Jurkat, Clone E6-1 (cell line): ENCODE measurements at regions not wholly inside any gene's neighbourhood (a gene's known extent, or its start where the extent isn't known, plus 50 kb on each side); places are given as distances from the start of the nearest gene placed in this dataset.
"Not testable (repeated sequence)": the region's sequence is repeated elsewhere in the genome, so short reads cannot be mapped to it uniquely, and the experiment has no call there.

Source experiments
- DNase-seq: peaks from one replicate; pipeline ENCODE4 v3.0.0-alpha.2; 2011; ENCODE audit warnings: low read depth, low spot score
- H3K4me3 ChIP-seq: 2 replicates; pipeline ENCODE4 v1.5.1; 2011; ENCODE audit warnings: mild to moderate bottlenecking, low read length, control low read depth, moderate library complexity

DNA sequence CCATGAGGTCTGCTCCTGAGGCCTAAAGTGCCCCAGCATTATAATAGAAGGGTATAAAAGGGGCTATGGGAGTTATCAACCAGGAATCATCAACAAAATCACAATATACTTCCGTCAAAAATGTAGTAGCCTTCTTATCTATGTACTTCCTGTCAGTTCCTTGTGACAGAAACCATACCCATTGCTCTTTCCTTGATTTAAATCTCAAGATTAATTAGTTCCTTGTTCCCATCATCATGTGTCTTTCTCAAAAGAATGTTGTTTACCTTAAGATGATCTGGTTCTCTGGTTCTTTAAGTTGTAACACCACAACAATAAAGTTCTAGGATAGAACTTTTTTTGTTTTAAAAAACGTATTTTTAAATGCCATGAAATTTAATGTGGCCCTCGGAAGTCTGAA is 833.3 kb downstream of the LTN1 start:
- DNase-seq = no peak
- no peak overlapping the region for H3K4me3 ChIP-seq

DNA sequence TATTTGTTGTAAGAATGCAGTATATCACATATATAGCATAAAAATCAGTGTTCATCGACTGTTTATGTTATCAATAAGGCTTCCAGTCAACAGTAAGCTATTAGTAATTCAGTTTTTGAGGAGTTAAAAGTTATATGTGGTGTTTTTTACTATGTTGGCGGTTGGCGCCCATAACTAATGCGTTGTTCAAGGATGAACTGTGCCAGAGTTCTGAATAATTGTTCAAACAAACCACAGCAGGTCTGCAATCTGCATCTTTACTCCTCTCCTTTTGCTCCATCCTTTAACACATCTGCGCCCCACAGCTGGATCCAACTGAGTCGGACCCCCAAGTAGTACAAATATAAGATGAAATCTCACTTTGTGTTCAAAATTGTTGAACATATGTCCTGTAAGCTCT is 836.1 kb downstream of the LTN1 start:
- H3K4me3 ChIP-seq = no peak overlapping the region
- no peak for DNase-seq

DNA sequence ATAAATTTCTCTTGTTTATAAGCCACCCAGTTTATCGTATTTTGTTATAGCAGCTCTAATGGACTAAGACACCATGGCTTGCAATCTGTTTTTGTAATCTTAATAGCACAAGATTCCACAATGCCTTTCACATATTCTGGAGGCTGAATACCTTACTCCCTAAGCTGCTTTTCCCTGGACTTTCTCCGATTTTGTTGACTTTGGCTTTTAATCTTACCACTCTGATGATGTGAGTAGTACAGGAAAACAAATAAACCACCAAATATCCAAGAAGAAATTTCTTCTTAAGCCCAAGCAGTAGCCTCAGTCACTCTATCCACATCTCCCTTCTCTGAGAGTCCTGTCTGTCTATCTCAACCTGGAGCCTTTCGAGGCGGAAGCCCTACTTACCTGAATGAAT is 838.6 kb downstream of the LTN1 start:
- DNase-seq = no peak
- H3K4me3 ChIP-seq = no peak overlapping the region

DNA sequence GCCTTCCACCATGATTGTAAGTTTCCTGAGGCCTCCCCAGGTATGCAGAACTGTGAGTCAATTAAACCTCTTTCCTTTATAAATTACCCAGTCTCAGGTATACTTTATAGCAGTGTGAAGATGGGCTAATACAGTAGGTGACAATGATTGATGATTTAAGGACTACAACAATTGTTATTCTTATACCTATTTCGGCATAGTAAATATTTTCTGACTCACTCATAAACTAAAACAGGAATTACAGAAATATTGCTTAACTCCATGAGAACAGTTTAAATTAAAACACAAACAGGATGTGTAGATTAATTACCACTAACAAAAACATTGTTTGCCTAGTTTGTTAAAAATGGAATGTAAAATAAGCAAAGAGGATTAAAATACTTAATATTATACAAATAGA is 839.9 kb downstream of the LTN1 start:
- DNase-seq = no peak
- H3K4me3 ChIP-seq = no peak overlapping the region

DNA sequence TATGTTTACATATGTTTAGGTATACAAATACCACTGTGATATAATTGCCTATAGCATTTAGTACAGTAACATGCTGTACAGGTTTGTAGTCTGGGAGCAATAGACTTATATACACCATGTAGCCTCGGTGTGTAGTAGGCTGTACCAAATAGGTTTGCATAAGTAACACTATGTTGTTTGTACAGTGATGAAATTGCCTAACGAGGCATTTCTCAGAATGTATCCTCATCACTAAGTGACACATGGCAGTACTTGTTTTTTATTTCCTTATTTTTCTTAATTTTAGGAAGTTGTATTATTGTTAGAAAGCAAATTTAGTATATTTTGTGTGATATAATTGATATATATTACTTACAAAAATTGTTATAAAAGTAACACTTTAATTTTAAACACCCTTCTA is 840.9 kb downstream of the LTN1 start:
- H3K4me3 ChIP-seq = no peak overlapping the region
- no peak for DNase-seq

DNA sequence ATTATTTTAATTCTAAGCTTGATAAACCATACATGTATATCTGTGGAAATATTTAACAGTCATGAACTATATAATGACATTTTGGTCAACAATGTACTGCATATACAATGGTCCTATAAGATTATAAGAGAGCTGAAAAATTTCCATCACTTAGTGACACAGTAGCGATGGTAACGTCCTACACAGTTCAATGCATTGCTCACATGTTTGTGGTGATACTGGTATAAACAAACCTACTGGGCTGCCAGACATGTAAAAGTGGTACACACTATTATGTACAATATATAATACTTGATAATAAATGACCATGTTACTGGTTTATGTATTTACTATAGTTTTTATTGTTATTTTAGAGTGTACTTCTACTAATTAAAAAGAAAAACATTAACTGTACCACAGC is 841.9 kb downstream of the LTN1 start:
- no peak for DNase-seq
- H3K4me3 ChIP-seq = no peak overlapping the region

DNA sequence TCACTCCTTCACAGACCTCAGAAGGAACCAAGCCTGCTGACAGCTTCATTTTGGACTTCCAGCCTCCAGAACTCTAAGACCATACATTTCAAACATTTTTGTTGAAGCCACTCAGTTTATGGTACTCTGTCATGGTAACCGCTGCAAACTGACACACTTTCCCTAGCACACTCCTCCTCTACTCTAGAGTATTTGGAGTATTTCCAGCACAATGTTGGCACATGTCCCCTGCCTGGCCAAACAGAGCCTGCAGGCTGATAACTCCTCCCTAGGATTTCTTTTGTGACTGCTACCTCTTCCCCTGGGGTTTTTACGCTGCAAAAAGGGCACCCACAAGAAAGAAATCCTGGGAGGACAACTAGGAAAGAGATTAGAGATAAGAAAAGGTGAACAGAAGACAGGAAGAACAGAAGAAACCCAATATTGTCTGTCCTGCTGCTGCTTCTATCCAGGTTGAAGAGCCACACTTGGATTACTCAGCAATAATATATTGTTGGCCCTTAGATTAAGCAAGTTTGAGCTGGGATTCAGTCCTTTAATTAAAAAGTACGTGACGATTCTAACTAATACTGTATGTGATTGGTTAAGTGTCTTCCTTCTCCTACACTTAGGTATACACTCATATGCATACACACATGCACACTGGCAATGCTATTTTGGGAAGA is 844.1 kb downstream of the LTN1 start:
- no peak for DNase-seq
- H3K4me3 ChIP-seq = no peak overlapping the region

DNA sequence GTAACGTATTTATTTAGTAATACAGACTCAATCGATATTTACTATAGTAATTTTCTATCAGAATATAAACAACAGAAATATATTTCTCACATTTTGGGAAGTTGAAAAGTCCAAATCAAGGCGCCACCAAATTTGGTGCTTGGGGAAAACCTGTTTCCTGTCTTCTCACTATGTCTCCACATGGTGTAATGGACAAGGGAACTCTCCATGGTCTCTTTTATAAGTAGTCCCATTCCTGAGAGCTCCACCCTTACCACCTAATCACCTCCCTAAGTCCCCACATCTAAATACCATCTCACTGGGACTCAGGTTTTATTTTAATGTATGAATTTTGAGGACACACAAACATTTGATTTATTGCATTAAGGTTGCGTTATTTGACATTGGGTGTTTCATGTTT is 848.0 kb downstream of the LTN1 start:
- H3K4me3 ChIP-seq = no peak overlapping the region
- DNase-seq = no peak

DNA sequence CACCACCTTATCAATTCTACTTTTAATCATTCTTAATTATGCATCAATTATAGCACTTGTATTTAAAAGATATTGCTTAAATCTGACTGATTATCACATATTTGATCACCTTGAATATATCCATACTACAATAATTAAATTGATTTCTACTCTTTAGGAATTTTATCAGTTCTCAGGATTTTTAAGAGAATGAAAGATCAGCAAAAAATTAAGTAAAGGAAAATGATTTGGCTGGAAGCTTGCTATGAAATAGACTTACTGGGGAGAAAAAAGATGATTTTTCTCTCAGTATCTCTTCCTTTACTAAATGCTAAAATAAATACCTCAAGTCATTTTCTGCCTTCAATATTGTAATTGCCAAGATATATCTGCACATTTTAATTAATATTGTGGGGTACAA is 848.6 kb downstream of the LTN1 start:
- H3K4me3 ChIP-seq = no peak overlapping the region
- no peak for DNase-seq

DNA sequence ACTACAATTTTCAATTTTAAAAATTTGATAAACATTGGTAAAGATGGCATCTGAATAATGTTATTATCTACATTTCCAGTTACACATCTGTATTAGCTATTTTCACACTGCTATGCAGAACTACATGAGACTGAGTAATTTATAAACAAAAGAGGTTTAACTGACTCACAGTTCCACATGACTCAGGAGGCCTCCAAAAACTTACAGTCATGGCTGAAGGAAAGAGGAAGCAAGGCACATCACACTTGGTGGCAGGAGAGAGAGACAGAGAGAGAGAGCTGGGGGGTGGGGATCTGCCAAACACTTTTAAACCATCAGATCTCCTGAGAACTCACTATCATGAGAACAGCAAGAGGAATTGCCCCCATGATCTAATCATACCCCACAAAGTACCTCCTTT is 850.0 kb downstream of the LTN1 start:
- DNase-seq = no peak
- H3K4me3 ChIP-seq = no peak overlapping the region

DNA sequence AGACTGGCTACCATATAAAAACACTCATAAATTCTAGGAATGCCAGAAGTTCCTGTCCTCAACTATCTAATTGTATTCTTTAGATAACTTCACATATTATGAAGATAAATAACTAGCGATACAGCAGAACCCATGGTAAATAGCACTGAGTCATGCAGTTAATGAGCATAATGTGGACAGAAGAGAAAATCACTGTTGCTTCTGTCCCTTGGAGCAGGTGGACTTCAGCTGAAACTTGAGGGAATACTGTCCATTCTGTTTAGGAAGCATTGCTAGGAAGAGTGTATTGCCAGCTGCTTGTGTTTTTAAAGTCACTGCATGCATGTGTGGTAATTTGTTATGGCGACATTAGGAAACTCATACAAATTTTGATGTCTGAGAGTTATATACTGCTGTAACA is 854.4 kb downstream of the LTN1 start:
- no peak overlapping the region for H3K4me3 ChIP-seq
- no peak for DNase-seq

DNA sequence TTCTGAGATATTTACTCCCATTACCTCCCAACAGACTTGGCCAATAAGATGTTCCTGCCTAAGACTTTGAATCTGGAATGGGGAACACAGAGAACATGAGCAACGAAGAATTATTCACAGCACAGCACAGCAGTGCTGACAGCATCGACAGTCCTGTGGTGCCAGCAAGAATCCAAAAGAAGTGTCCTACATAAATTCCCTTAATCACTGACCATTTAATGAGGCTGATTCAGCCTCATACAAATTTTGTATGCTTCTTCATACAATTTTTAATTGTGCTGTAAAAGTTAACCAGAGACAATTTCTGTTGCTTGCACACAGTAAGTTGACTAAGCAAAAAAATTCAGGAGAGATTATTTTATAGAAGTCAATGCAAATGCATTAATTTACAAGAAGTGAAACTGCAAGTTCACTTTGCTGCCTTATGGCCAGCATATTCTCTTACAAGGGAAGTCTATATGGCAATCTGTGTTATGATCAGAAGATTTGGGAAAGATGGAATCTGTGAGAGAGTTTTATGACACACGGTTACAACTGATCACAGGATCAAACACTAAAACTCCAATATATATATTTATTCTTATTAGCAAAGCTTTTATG is 855.9 kb downstream of the LTN1 start:
- DNase-seq = no peak
- H3K4me3 ChIP-seq = no peak overlapping the region

DNA sequence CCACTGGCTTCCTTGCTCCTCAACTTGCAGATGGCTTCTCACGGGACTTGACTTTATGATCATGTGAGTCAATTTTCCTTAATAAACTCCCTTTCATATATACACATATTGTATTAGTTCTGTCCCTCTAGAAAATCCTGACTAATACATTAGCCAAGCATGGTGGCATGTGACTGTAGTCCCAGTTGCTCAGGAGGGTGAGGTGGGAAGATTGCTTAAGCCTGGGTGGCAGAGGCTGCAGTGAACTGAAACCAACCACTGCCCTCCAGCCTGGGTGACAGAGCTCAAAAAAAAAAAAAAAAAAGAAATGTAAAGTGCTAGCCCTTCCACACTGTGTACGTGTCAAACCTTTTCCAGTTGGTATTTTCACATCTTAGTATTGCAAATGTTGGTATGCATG is 857.0 kb downstream of the LTN1 start:
- no peak for DNase-seq
- no peak overlapping the region for H3K4me3 ChIP-seq

DNA sequence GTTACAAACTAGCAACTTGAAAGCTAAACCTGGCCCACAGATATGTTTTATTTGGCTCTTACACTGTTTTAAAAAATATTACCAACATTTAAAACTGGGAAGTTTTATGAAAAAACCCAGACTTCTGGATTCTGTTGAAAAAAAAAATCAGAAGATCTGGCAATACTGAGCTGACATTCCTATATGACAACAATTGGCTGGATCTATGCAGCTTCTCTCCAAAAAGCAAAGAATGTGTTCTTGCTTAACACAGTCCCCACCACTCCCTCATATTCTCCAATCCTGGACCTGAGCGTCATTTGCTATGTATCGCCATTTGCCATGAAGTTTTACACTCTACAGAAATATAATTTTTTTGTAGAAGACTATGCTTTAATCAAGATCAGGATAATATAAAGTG is 859.6 kb downstream of the LTN1 start:
- no peak for DNase-seq
- H3K4me3 ChIP-seq = no peak overlapping the region

DNA sequence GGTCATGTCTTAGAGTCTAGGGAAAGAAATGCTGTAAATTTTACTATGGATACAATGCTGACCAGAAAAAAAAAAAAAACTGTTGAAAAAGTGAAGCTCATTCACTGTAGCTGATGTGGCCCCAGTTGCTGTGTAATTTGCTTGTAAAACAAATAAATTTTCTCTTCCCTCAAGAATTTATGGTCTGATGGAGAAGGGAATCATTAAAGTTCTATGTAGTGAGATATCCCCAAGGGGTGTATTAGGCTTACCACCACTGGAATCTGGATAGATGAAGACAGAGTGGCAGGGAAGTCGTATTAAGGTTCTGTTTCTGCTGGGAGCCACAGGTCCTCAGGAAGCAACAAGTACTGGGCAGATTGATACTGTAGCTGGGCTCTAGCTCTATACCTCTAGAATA is 860.0 kb downstream of the LTN1 start:
- no peak for DNase-seq
- no peak overlapping the region for H3K4me3 ChIP-seq

DNA sequence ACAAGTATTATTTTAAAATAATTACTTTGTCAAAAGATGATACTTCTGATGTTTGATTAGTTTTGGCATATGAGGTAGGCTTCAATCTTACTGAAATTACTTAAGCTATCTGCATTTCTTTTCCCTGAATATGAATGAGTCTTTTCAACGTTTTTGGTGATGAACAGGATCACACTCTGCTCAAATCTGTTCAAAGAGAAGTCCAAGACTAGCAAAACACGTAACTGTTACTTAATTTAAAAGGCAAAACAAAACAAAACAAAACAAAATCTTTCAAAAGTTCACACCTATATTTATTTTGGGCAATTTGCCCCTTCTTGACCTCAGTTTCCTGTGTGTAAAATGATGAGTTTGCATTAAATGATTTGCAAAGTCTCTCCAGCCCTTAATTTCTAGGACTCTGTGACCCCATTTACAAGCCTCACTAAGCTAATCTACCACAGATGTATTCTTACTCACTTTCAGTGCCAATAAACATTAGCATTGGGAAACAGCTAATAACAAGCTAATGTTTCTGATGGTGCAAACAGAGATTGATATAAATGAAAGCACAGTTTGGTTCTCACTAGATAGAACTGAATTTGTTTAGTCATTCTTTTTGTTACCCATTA is 865.4 kb downstream of the LTN1 start:
- H3K4me3 ChIP-seq = no peak overlapping the region
- no peak for DNase-seq

DNA sequence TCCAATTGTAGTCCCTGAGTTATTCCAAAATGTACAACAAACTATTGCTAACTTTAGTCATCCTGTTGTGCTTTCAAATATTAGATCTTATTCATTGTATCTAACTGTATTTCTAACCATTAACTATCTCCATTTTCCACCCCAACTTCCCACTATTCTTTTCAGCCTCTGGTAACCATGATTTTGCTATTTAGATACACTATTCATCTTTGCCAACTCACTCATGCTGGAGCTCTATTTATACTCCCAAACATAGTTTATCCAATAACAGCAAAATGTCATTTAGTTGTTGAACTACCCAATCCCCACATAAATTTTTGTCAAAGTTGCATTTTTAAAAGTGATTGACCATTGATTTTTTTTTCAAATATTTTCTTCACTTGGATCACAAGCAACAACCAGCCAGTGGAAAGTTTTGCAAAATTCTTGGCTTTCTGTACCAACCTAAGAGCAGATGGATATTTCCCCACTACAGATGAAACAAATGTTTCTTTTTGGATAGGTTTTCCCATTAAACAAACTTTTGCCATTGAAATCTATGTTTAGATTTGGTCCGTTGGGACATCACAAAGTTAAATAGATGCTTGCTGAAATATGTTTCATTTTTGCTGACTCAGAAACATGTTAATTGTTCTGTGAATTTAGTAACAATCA is 866.0 kb downstream of the LTN1 start:
- no peak overlapping the region for H3K4me3 ChIP-seq

DNA sequence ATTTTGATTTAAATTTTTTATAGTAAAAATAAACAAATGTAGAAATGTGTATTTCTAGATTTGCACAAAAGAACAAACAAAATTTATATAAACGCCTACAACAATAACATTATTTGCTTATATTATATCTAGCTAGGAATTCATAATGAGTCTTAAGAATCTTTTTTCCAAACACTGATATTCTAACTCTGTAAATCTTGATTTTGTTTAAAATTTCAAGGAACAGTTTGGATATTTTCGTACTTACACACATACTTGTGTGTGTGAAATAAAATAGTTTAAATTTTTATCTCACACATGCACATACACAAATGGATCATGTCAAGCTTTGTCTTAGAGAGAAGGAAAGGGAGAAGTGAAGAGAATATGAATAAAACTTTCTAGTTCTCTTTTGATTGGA is 868.1 kb downstream of the LTN1 start:
- H3K4me3 ChIP-seq = no peak overlapping the region
- DNase-seq = no peak

More for the DNA sequence above, 866.0 kb downstream of the LTN1 start:
- DNase-seq = no peak

DNA sequence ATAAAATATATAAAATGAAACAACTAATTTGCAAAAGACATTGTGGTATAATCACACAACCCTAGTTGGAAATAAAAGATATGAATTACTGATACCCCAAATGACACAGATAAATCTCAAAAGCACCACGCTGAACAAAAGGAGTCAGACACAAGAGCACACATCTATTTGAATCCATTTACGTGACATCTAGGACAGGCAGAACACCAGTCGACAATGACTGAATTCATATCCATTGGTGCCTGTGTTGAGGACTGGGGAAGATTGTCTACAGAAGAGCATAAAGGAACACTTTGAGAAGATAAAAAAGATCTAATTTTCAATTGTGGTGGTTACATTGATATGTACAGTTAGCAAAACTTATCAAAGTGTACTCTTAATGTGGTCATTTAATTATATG is 874.1 kb downstream of the LTN1 start:
- no peak overlapping the region for H3K4me3 ChIP-seq
- no peak for DNase-seq

DNA sequence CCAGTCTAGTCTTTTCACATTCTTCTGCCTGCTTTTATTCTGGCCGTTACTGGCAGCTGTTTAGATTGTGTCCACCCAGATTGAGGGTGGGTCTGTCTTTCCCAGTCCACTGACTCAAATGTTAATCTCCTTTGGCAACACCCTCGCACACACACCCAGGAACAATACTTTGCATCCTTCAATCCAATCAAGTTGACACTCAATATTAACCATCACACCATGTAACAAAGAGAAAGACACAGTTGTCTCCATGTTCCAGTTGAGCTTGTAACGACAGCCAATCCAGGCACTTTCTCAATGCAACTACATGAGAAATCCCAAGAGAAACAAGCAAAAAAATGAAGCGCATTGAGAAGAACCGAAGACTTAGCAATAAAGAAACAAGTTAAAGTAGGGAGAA is 877.7 kb downstream of the LTN1 start:
- not testable (repeated sequence) for DNase-seq, H3K4me3 ChIP-seq

DNA sequence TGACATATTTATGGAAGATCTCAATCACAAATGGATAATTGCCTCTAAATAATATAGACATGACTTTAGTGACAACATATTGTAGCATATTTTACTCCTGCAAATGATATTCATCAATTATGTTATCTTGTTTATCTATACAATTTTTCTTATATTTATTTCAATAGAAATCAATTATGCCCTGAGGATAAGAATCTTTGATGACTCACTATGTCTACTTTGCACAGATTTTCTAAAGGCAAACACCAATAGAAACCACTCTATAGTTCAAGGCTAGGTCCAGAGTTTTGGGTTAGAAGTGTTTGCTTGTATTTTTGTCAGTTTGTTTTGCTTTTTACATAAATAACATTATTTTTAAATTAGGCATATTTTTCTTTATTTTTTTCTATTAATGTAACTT is 879.0 kb downstream of the LTN1 start:
- no peak for DNase-seq
- no peak overlapping the region for H3K4me3 ChIP-seq
